K562 (cell line): ENCODE measurements at regions not wholly inside any gene's neighbourhood (a gene's known extent, or its start where the extent isn't known, plus 50 kb on each side); places are given as distances from the start of the nearest gene placed in this dataset.

Experiments
- ATAC-seq: fragments of 200-7000 bp; cut with Tn5 transposase; 3 replicates; pipeline ENCODE4 v1.9.1; 2020; ENCODE audit warnings: moderate library complexity
- BruUV-seq: library from RNA; stranded (reverse); fragments of 400-500 nt; replicated peaks from 2 replicates; lab custom pipeline; 2021; lab: Mats Ljungman, UMichigan
- CTCF ChIA-PET: fragments of 300-600 bp; formaldehyde crosslinking; extraction: SDS; loops from one replicate; lab custom pipeline; 2021; ENCODE audit warnings: low intra/inter-chr PET ratio; lab: Yijun Ruan, JAX
- POLR2A ChIA-PET: fragments of 300-600, 350-650 bp; sonication (Branson Sonifier 250); formaldehyde crosslinking; extraction: SDS; loops from one replicate; lab custom pipeline; 2021; ENCODE audit warnings: antibody characterized with exemption, inconsistent platforms; lab: Yijun Ruan, JAX
- DNase-seq, 4 experiments: peaks; one replicate each; pipeline versions ENCODE4 v3.0.0 to v3.0.0-alpha.2; 2011 to 2018; ENCODE audit warnings: low spot score in 3 of 4, mixed read lengths in 3 of 4; ENCODE audit errors: extremely low read depth in 1 of 4
- FAIRE-seq: peaks from 2 replicates; lab custom pipeline; 2011; peaks lifted over from hg19 to GRCh38; lab: Jason Lieb, UNC
- H2AFZ ChIP-seq: 2 replicates; pipeline ENCODE4 v1.6.0; 2011; ENCODE audit warnings: low read depth, low read length, control low read depth, inconsistent platforms
- H3K27ac ChIP-seq: fragments of 200-600 bp; 3 replicates; pipeline ENCODE4 v1.8.0; 2011; ENCODE audit warnings: low read depth, mild to moderate bottlenecking, control low read depth, inconsistent platforms, low read length, moderate library complexity, mixed read lengths; ENCODE audit errors: extremely low read depth
- H3K27me3 ChIP-seq, 2 experiments: fragments of 300-600 bp in 1 of 2; 2 replicates in 1 of 2; 3 replicates in 1 of 2; pipeline versions ENCODE4 v1.6.0 to v1.8.0; 2011; ENCODE audit warnings: inconsistent platforms in 2 of 2, low read length in 2 of 2, mild to moderate bottlenecking in 1 of 2, mixed read lengths in 1 of 2, moderate library complexity in 1 of 2; ENCODE audit not compliant: control insufficient read depth in 2 of 2, insufficient read depth in 2 of 2
- H3K36me3 ChIP-seq: fragments of 300-600 bp; 3 replicates; pipeline ENCODE4 v1.8.0; 2011; ENCODE audit warnings: mild to moderate bottlenecking, low read length, inconsistent platforms; ENCODE audit not compliant: control insufficient read depth, insufficient read depth
- H3K4me1 ChIP-seq, 2 experiments: fragments of 200-600 bp in 1 of 2; replicated peaks in 1 of 2; 2 replicates in 1 of 2; 3 replicates in 1 of 2; pipeline versions ENCODE4 v1.5.1 to v1.8.0; 2011; ENCODE audit warnings: inconsistent platforms in 2 of 2, low read length in 2 of 2, mild to moderate bottlenecking in 1 of 2, mixed read lengths in 1 of 2, moderate library complexity in 1 of 2; ENCODE audit not compliant: control insufficient read depth in 2 of 2, insufficient read depth in 2 of 2
- H3K4me2 ChIP-seq: 2 replicates; pipeline ENCODE4 v1.6.1; 2011; ENCODE audit warnings: low read length, control low read depth, inconsistent platforms, mixed read lengths; ENCODE audit not compliant: insufficient read depth
- H3K4me3 ChIP-seq: fragments of 200-600 bp; sonication (generic), shearing (Covaris generic); 2 replicates; pipeline ENCODE4 v1.5.1; 2016; ENCODE audit warnings: control low read depth, inconsistent platforms
- H3K79me2 ChIP-seq: fragments of 200-600 bp; 3 replicates; pipeline ENCODE4 v1.8.0; 2011; ENCODE audit warnings: low read length, inconsistent platforms; ENCODE audit not compliant: control insufficient read depth, insufficient read depth
- H3K9ac ChIP-seq, 2 experiments: 2 replicates each; pipeline versions ENCODE4 v1.6.0 to v1.6.1; 2011; ENCODE audit warnings: low read depth in 2 of 2, low read length in 2 of 2, control low read depth in 1 of 2, inconsistent platforms in 1 of 2, mild to moderate bottlenecking in 1 of 2, mixed read lengths in 1 of 2; ENCODE audit not compliant: insufficient read depth in 1 of 2
- H3K9me1 ChIP-seq: one replicate; pipeline ENCODE4 v1.6.0; 2011; ENCODE audit warnings: inconsistent platforms, mild to moderate bottlenecking, low read length, moderate library complexity; ENCODE audit not compliant: control insufficient read depth, insufficient read depth
- H3K9me3 ChIP-seq: replicated peaks from 2 replicates; pipeline ENCODE4 v1.5.1; 2011; ENCODE audit warnings: low read depth, low read length, inconsistent platforms; ENCODE audit not compliant: control insufficient read depth, insufficient read depth
- H4K20me1 ChIP-seq: replicated peaks from 2 replicates; pipeline ENCODE4 v1.6.1; 2011; ENCODE audit warnings: low read length, inconsistent platforms, mixed read lengths; ENCODE audit not compliant: control insufficient read depth, insufficient read depth
- CC2D1A ChIP-seq: fragments of 450-650 bp; IDR thresholded peaks from 2 replicates; pipeline ENCODE4 v1.6.1; 2017; ENCODE audit warnings: mild to moderate bottlenecking
- CREM ChIP-seq: IDR thresholded peaks from 2 replicates; pipeline ENCODE4 v1.6.1; 2014; ENCODE audit warnings: antibody characterized with exemption, low read depth
- ELF1 ChIP-seq: fragments of 200-800 bp; sonication (Bioruptor generic); IDR thresholded peaks from 2 replicates; pipeline ENCODE4 v1.6.1; 2016; ENCODE audit warnings: missing genetic modification characterization, missing compliant biosample characterization
- HNRNPLL ChIP-seq: fragments of 200-400 bp; formaldehyde crosslinking; IDR thresholded peaks from 2 replicates; pipeline ENCODE4 v1.6.1; 2017; ENCODE audit warnings: low read length, low read depth, mild to moderate bottlenecking; ENCODE audit not compliant: poor library complexity, severe bottlenecking
- MTA3 ChIP-seq: fragments of 450-650 bp; formaldehyde crosslinking; IDR thresholded peaks from 2 replicates; pipeline ENCODE4 v1.6.1; 2017; ENCODE audit warnings: mild to moderate bottlenecking, borderline replicate concordance
- MYNN ChIP-seq, 2 experiments: sonication (generic); formaldehyde crosslinking in 1 of 2; IDR thresholded peaks; 2 replicates each; pipeline versions ENCODE4 v1.5.0 to v1.6.1; 2016 to 2020; ENCODE audit warnings: antibody characterized with exemption in 1 of 2, missing genetic modification reagents in 1 of 2
- PTTG1 ChIP-seq: fragments of 450-650 bp; IDR thresholded peaks from 2 replicates; pipeline ENCODE4 v1.6.1; 2016; ENCODE audit warnings: low read depth, mild to moderate bottlenecking, missing genetic modification characterization, missing compliant biosample characterization
- RAD21 ChIP-seq, 2 experiments: fragments of 250-450 bp in 1 of 2; fragments of 450-650 bp in 1 of 2; sonication (Bioruptor Pico) in 1 of 2; formaldehyde crosslinking in 1 of 2; IDR thresholded peaks in 1 of 2; conservative IDR thresholded peaks in 1 of 2; 2 replicates each; pipeline versions ENCODE4 v1.4.0 to v1.8.0; 2020 to 2022; ENCODE audit warnings: mild to moderate bottlenecking in 2 of 2, moderate library complexity in 1 of 2
- RERE ChIP-seq: sonication (generic); formaldehyde crosslinking; IDR thresholded peaks from 2 replicates; pipeline ENCODE4 v1.8.0; 2023; ENCODE audit warnings: missing genetic modification reagents, mild to moderate bottlenecking, borderline replicate concordance
- RFX1 ChIP-seq: fragments of 450-650 bp; IDR thresholded peaks from 2 replicates; pipeline ENCODE4 v1.6.1; 2016; ENCODE audit warnings: mild to moderate bottlenecking, moderate library complexity
- SMAD2 ChIP-seq: fragments of 150-350 bp; IDR thresholded peaks from 2 replicates; pipeline ENCODE4 v1.6.1; 2014; ENCODE audit warnings: low read depth, mild to moderate bottlenecking, low read length
- SRSF1 ChIP-seq: fragments of 200-400 bp; formaldehyde crosslinking; IDR thresholded peaks from 2 replicates; pipeline ENCODE4 v1.6.1; 2017; ENCODE audit warnings: mild to moderate bottlenecking, low read depth, low read length, moderate library complexity
- TAF1 ChIP-seq: IDR thresholded peaks from 2 replicates; pipeline ENCODE4 v1.6.1; 2011; ENCODE audit warnings: mild to moderate bottlenecking, low read length, moderate library complexity; ENCODE audit not compliant: insufficient read depth, control insufficient read depth, severe bottlenecking; ENCODE audit errors: extremely low read depth
- XRCC3 ChIP-seq: fragments of 450-650 bp; IDR thresholded peaks from 2 replicates; pipeline ENCODE4 v1.6.1; 2017; ENCODE audit warnings: mild to moderate bottlenecking, moderate library complexity
- ZNF224 ChIP-seq: sonication (generic); formaldehyde crosslinking; IDR thresholded peaks from 2 replicates; pipeline ENCODE4 v1.8.0; 2022; ENCODE audit warnings: mild to moderate bottlenecking, missing genetic modification reagents
- ZNF695 ChIP-seq: fragments of 450-650 bp; formaldehyde crosslinking; IDR thresholded peaks from 2 replicates; pipeline ENCODE4 v1.4.0; 2020; ENCODE audit warnings: mild to moderate bottlenecking, moderate library complexity
- ZNF696 ChIP-seq: fragments of 250-450 bp; sonication (Bioruptor Pico); conservative IDR thresholded peaks from 2 replicates; pipeline ENCODE4 v1.4.0; 2020; ENCODE audit warnings: mild to moderate bottlenecking, moderate library complexity
- ZNF699 ChIP-seq: fragments of 250-450 bp; sonication (Bioruptor Pico); IDR thresholded peaks from 2 replicates; pipeline ENCODE4 v1.8.0; 2021; ENCODE audit warnings: mild to moderate bottlenecking, moderate library complexity; ENCODE audit not compliant: insufficient replicate concordance
- WGBS: fragments of 100-300 bp; shearing (Covaris generic); methylation state at CpG from one replicate; pipeline ENCODE4 v1.1.6; 2016; ENCODE audit warnings: low coverage, mixed read lengths; ENCODE audit not compliant: insufficient coverage; ENCODE audit errors: missing lambda C conversion rate; 5-methylcytosine and 5-hydroxymethylcytosine counted together
- in situ Hi-C: fragments of 300-500 bp; cut with MboI; formaldehyde crosslinking; loops from 4 replicates; pipeline ENCODE4 v1.15.0; 2018; ENCODE audit warnings: inconsistent platforms, mixed read lengths
- intact Hi-C: fragments of 100-400 bp; cut with micrococcal nuclease; formaldehyde crosslinking; loops from 2 replicates; pipeline ENCODE4 v1.14.2; 2022

- Histone ChIP-seq H3K4me2 (no peak overlapping the region), H4K20me1 (no peaks in the 10 kb centered on the region), H2AFZ (no peak overlapping the region), H3K4me3 (no peak overlapping the region)
- no peak for FAIRE-seq
- no peak for DNase-seq
- CTCF ChIA-PET, result no interaction called here
- no TSS peak for BruUV-seq
- TF ChIP-seq CC2D1A (no peak), ZNF224 (CRISPR knock-in tag) (no peak), ZNF699 (CRISPR knock-in tag) (no peak), SRSF1 (no peak), RERE (CRISPR knock-in tag) (no peak), HNRNPLL (no peak), PTTG1 (tag) (no peak), ELF1 (tag) (no peak), ZNF696 (CRISPR knock-in tag) (no peak), CREM (no peak), MYNN (IDR thresholded peaks at IDR 0.05) (no peak), MYNN (CRISPR knock-in tag; IDR thresholded peaks at IDR 0.05) (no peak), TAF1 (no peak), RFX1 (no peak), ZNF695 (no peak), SMAD2 (no peak), MTA3 (no peak), RAD21 (CRISPR knock-in tag; conservative IDR thresholded peaks at IDR 0.05 in 1 of 2, IDR thresholded peaks at IDR 0.05 in 1 of 2) (no peak), XRCC3 (no peak)
- TF ChIP-seq, all 486 proteins: peak for 0
- in situ Hi-C loops (no loop called here), intact Hi-C loops (no loop called here)
- H3K27ac ChIP-seq, result no peak overlapping the region
- H3K79me2 ChIP-seq, result no peaks in the 10 kb centered on the region
- ATAC-seq, result no peak
- H3K9me1 ChIP-seq, result no peaks in the 10 kb centered on the region
- no peaks in the 10 kb centered on the region for H3K4me1 ChIP-seq
- no peaks in the 10 kb centered on the region for H3K9me3 ChIP-seq
- H3K27me3 ChIP-seq, result no peaks in the 10 kb centered on the region
- no peaks in the 10 kb centered on the region for H3K36me3 ChIP-seq
- 30% methylated on average over 3 of the region's 3 CpGs for WGBS
- no peak overlapping the region for H3K9ac ChIP-seq
- POLR2A ChIA-PET, result interaction anchor here (0.5 kb wide), 1 partner anchor 636 kb away, joined by 3 read pairs; no protein-coding TSS in a partner anchor
Measured at GRCh38 chr6:144566868-144567615, 281.9 kb downstream of the UTRN start.
